ENCODE measurements at regions not wholly inside any gene's neighbourhood (a gene's known extent, or its start where the extent isn't known, plus 50 kb on each side); places are given as distances from the start of the nearest gene placed in this dataset.

GRCh38 chr11:23205156-23205871, 345.0 kb upstream of the CCDC179 start:
- BruUV-seq (replicated peaks): no TSS peak
- H2AFZ ChIP-seq: no peak overlapping the region
- H3K27me3 ChIP-seq (ENCODE audit: insufficient read depth, low read depth): no peaks in the 10 kb centered on the region
- DNase-seq: no peak
- H3K4me3 ChIP-seq: no peak overlapping the region
- H3K36me3 ChIP-seq (ENCODE audit: low read depth): no peaks in the 10 kb centered on the region
- no peaks in the 10 kb centered on the region; the same call in 1 of the 2 replicates for H3K9me3 ChIP-seq (ENCODE audit: insufficient read depth, low read depth)
- CTCF ChIA-PET: interaction anchor here (0.6 kb wide), 1 partner anchor 39 kb away, joined by 3 read pairs; no protein-coding TSS in a partner anchor
- no peak overlapping the region for H3K4me2 ChIP-seq
- H3K27ac ChIP-seq: no peak overlapping the region
- TF ChIP-seq CTCF (conservative IDR thresholded peaks at IDR 0.05): no peak
- TF ChIP-seq EZH2 (IDR thresholded peaks at IDR 0.05; ENCODE audit: low read depth): no peak
- no peaks in the 10 kb centered on the region for H3F3A ChIP-seq (ENCODE audit: insufficient read depth, low read depth)
- no peaks in the 10 kb centered on the region for H3K9me2 ChIP-seq (ENCODE audit: insufficient read depth)
- no peaks in the 10 kb centered on the region for H3K4me1 ChIP-seq (replicated peaks; ENCODE audit: insufficient read depth)
- POLR2A ChIA-PET (ENCODE audit: unreplicated experiment): no interaction called here
- no peaks in the 10 kb centered on the region for H4K20me1 ChIP-seq (ENCODE audit: insufficient read depth)
- intact Hi-C loops (cut with micrococcal nuclease; ENCODE audit: unreplicated experiment): no loop called here
- H3K79me2 ChIP-seq (ENCODE audit: low read depth): no peaks in the 10 kb centered on the region

GRCh38 chr11:23206741-23207336, 346.6 kb upstream of the CCDC179 start:
- ChIA-PET CTCF (no interaction called here), POLR2A (ENCODE audit: unreplicated experiment) (no interaction called here)
- Histone ChIP-seq H3K27me3 (ENCODE audit: insufficient read depth, low read depth) (no peaks in the 10 kb centered on the region), H3F3A (ENCODE audit: insufficient read depth, low read depth) (no peaks in the 10 kb centered on the region), H3K9me2 (ENCODE audit: insufficient read depth) (no peaks in the 10 kb centered on the region), H3K36me3 (ENCODE audit: low read depth) (no peaks in the 10 kb centered on the region), H3K79me2 (ENCODE audit: low read depth) (no peaks in the 10 kb centered on the region), H4K20me1 (ENCODE audit: insufficient read depth) (no peaks in the 10 kb centered on the region), H3K4me1 (replicated peaks; ENCODE audit: insufficient read depth) (no peaks in the 10 kb centered on the region), H3K9me3 (ENCODE audit: insufficient read depth, low read depth) (no peaks in the 10 kb centered on the region; the same call in 1 of the 2 replicates), H3K27ac (no peak overlapping the region), H3K4me2 (no peak overlapping the region), H2AFZ (no peak overlapping the region), H3K4me3 (no peak overlapping the region)
- intact Hi-C loops (cut with micrococcal nuclease; ENCODE audit: unreplicated experiment): no loop called here
- no TSS peak for BruUV-seq (replicated peaks)
- TF ChIP-seq EZH2 (IDR thresholded peaks at IDR 0.05; ENCODE audit: low read depth) (no peak), CTCF (conservative IDR thresholded peaks at IDR 0.05) (no peak)
- DNase-seq: no peak

DNA sequence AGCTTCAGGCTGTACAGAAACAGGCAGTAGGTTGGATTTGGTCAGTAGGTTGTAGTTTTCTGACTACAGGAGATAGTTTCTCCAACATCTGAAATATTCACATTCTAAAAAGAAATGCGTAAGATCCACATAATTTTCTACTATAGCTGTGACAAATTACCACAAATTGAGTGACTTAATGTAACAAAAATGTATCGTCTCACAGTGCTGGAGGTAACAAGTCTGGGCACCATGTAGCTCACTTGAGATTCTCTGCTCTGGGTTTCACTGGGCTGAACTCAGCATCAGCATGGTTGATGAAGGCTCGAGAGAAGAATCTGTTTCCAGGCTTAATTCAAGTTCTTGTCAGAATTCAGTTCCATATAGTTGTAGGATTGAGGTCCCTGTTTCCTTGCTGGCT, 350.9 kb upstream of the CCDC179 start:
- Histone ChIP-seq H4K20me1 (ENCODE audit: insufficient read depth) (no peaks in the 10 kb centered on the region), H2AFZ (no peak overlapping the region), H3K4me2 (no peak overlapping the region), H3K9me2 (ENCODE audit: insufficient read depth) (no peaks in the 10 kb centered on the region), H3F3A (ENCODE audit: insufficient read depth, low read depth) (no peaks in the 10 kb centered on the region), H3K36me3 (ENCODE audit: low read depth) (no peaks in the 10 kb centered on the region), H3K27me3 (ENCODE audit: insufficient read depth, low read depth) (no peaks in the 10 kb centered on the region), H3K4me1 (replicated peaks; ENCODE audit: insufficient read depth) (no peaks in the 10 kb centered on the region), H3K9me3 (ENCODE audit: insufficient read depth, low read depth) (no peaks in the 10 kb centered on the region), H3K4me3 (no peak overlapping the region), H3K27ac (no peak overlapping the region), H3K79me2 (ENCODE audit: low read depth) (no peaks in the 10 kb centered on the region)
- TF ChIP-seq EZH2 (IDR thresholded peaks at IDR 0.05; ENCODE audit: low read depth) (no peak), CTCF (conservative IDR thresholded peaks at IDR 0.05) (no peak)
- ChIA-PET CTCF (no interaction called here), POLR2A (ENCODE audit: unreplicated experiment) (no interaction called here)
- no TSS peak for BruUV-seq (replicated peaks)
- no peak for DNase-seq
- intact Hi-C loops (cut with micrococcal nuclease; ENCODE audit: unreplicated experiment): no loop called here

Measured in PC-9 (cell line).